ENCODE measurements at regions not wholly inside any gene's neighbourhood (a gene's known extent, or its start where the extent isn't known, plus 50 kb on each side); places are given as distances from the start of the nearest gene placed in this dataset.

DNA sequence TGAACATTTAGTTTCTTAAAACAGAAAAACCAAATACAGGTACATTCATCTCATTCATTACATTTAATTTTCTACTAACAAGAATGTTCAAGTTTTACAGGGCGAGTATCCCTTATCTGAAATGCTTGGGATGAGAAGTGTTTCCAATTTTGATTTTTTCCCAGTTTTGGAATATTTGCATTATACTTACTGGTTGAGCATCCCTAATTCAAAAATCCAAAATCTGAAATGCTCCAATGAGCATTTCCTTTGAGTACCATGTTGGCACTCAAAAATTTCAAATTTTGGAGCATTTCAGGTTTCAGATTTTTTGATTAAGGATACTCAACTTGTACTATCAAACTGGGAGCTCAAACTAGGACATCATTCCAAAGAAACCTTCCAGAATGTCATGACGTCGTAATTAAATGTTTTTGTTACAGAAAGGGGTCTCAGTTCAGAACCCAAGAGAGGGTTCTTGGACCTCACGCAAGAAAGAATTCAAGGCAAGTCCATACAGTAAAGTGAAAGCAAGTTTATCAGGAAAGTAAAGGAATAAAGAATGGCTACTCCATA lies 90.8 kb upstream of the PIK3CG start:
- TF ChIP-seq, protein P1, sequence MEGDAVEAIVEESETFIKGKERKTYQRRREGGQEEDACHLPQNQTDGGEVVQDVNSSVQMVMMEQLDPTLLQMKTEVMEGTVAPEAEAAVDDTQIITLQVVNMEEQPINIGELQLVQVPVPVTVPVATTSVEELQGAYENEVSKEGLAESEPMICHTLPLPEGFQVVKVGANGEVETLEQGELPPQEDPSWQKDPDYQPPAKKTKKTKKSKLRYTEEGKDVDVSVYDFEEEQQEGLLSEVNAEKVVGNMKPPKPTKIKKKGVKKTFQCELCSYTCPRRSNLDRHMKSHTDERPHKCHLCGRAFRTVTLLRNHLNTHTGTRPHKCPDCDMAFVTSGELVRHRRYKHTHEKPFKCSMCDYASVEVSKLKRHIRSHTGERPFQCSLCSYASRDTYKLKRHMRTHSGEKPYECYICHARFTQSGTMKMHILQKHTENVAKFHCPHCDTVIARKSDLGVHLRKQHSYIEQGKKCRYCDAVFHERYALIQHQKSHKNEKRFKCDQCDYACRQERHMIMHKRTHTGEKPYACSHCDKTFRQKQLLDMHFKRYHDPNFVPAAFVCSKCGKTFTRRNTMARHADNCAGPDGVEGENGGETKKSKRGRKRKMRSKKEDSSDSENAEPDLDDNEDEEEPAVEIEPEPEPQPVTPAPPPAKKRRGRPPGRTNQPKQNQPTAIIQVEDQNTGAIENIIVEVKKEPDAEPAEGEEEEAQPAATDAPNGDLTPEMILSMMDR (IDR thresholded peaks at IDR 0.05) = no peak
- Mint-ChIP-seq H3K27me3 (ENCODE audit: low read depth) (no peaks in the 10 kb centered on the region), H3K36me3 (ENCODE audit: low read depth) (no peaks in the 10 kb centered on the region), H3K4me1 (ENCODE audit: low read depth) (peaks cover 55% of the 10 kb centered on the region), H3K27ac (ENCODE audit: unreplicated experiment) (no peak overlapping the region), H3K9me3 (ENCODE audit: low read depth) (no peaks in the 10 kb centered on the region), H3K4me3 (ENCODE audit: unreplicated experiment) (no peak overlapping the region)
- DNase-seq (ENCODE audit: low spot score) = no peak

DNA sequence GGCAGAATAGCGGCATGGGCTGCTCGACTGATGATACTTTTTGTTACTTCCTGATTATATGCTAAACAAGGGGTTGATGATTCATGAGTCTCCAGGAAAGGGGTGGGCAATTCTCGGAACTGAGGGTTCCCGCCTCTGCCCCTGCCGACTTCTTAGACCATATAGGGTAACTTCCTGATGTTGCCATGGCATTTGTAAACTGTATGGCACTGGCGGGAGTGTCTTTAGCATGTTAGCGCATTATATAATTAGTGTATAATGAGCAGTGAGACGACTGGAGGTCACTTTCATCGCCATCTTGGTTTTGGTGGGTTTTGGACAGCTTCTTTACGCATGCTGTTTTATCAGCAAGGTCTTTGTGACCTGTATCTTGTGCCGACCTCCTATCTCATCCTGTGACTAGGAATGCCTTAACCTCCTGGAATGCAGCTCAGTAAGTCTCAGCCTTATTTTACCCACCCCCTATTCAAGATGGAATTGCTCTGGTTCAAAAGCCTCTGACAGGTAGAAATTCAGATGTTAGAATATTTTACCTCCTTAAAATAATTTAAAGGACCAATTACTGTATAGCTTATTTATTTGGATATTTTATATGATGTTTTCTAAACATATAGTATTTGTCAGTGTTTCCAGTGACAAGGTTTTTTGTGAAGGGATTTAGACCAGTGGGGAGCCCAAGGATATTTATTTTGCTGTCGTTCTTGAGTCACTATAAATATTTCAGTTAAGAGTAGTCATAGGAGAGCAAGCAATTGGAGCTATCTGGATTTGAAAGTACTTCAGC lies 90.1 kb upstream of the PIK3CG start:
- Mint-ChIP-seq H3K4me1 (ENCODE audit: low read depth) (peaks cover 55% of the 10 kb centered on the region), H3K27me3 (ENCODE audit: low read depth) (no peaks in the 10 kb centered on the region), H3K9me3 (ENCODE audit: low read depth) (no peaks in the 10 kb centered on the region), H3K27ac (ENCODE audit: unreplicated experiment) (peak overlapping the region; percentile 85), H3K4me3 (ENCODE audit: unreplicated experiment) (no peak overlapping the region), H3K36me3 (ENCODE audit: low read depth) (no peaks in the 10 kb centered on the region)
- DNase-seq (ENCODE audit: low spot score) = no peak
- TF ChIP-seq, protein P1 (IDR thresholded peaks at IDR 0.05) = no peak

DNA sequence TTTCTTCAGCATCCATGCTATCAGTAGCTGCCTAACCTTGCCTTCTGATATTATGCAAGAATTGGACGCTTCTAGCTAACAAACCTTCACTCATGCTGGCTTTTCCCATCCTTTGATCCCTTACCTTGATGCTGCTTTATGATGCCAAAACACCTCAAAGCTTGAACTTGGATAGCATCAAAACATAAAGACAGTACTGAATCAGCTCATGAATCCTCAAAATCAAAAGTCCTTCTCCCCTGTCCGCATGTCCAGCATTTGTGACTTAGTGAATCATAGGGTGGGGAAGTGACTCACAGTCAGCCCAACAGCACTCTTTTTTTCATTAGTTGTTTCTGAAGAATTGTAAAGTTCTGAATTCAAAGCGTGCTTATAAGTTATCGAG lies 89.5 kb upstream of the PIK3CG start:
- H3K4me3 Mint-ChIP-seq (ENCODE audit: unreplicated experiment) = peak overlapping the region; percentile 33
- H3K27ac Mint-ChIP-seq (ENCODE audit: unreplicated experiment) = peak overlapping the region; percentile 85
- DNase-seq (ENCODE audit: low spot score) = no peak
- no peaks in the 10 kb centered on the region for H3K36me3 Mint-ChIP-seq (ENCODE audit: low read depth)
- H3K9me3 Mint-ChIP-seq (ENCODE audit: low read depth) = no peaks in the 10 kb centered on the region
- no peaks in the 10 kb centered on the region for H3K27me3 Mint-ChIP-seq (ENCODE audit: low read depth)
- TF ChIP-seq, protein P1 (IDR thresholded peaks at IDR 0.05) = no peak
- peaks cover 49% of the 10 kb centered on the region for H3K4me1 Mint-ChIP-seq (ENCODE audit: low read depth)

DNA sequence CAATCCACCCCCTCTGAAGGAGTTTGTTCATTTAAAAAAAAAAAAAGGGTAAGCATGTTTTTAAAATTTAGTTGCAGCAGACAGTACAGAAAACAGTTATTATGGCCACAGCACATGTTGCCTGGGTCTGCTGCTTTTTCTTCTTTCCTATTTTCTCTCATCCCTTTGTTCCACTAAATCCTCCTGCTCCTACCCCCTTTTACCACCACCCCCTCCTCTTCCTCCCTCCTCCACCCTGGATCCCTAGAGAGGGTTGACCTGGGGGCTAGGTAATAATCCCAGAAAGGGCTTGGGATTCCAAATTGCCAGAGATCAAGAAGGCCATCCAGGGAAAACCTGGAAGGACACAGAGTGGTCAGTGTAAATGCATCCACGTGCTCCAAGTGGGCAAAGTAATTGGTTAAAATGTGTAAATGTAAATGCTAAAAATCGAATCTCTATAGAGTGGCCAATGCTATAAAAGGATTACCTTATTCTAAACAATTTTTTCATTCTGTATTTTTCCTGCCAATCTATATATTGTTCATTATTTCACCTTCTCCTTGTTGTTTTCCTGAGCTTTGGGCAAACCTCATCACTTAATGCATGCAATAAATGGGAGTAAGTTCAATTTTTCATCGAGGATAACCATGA lies 89.0 kb upstream of the PIK3CG start:
- DNase-seq (ENCODE audit: low spot score) = no peak
- Mint-ChIP-seq H3K4me1 (ENCODE audit: low read depth) (peaks cover 47% of the 10 kb centered on the region), H3K9me3 (ENCODE audit: low read depth) (no peaks in the 10 kb centered on the region), H3K36me3 (ENCODE audit: low read depth) (no peaks in the 10 kb centered on the region), H3K27ac (ENCODE audit: unreplicated experiment) (peak overlapping the region; percentile 85), H3K4me3 (ENCODE audit: unreplicated experiment) (peak overlapping the region; percentile 33), H3K27me3 (ENCODE audit: low read depth) (no peaks in the 10 kb centered on the region)
- TF ChIP-seq, protein P1 (IDR thresholded peaks at IDR 0.05) = no peak

DNA sequence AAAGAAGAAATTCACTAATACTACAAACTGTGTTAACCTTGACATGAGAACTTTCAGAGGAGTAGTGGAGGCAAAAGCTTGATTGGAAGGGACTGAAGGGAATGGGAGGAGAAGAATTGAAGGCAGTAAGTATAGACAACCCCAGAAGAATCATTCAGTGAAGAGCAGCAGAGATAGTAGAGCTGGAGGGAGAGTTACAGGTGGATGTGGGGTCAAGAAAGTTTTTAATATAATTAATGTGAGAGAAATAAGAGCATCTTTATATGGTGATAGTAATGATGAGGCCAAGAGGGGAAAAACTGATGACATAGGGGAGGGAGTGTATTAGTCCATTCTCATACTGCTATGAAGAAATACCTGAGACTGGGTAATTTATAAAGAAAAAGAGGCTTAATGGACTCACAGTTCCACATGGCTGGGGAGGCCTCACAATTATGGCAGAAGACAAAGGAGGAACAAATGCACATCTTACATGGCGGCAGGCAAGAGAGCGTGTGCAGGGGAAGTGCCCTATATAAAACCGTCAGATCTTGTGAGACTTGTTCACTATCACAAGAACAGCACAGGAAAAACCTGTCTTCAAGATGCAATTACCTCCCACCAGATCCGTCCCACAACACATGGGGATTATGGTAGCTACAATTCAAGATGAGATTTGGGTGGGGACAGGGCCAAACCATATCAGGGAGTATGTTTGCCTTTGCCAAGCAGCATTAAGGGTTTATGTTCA lies 88.3 kb upstream of the PIK3CG start:
- no peak overlapping the region for H3K27ac Mint-ChIP-seq (ENCODE audit: unreplicated experiment)
- no peaks in the 10 kb centered on the region for H3K27me3 Mint-ChIP-seq (ENCODE audit: low read depth)
- H3K4me3 Mint-ChIP-seq (ENCODE audit: unreplicated experiment) = no peak overlapping the region
- no peak for DNase-seq (ENCODE audit: low spot score)
- no peaks in the 10 kb centered on the region for H3K36me3 Mint-ChIP-seq (ENCODE audit: low read depth)
- H3K9me3 Mint-ChIP-seq (ENCODE audit: low read depth) = no peaks in the 10 kb centered on the region
- peaks cover 47% of the 10 kb centered on the region for H3K4me1 Mint-ChIP-seq (ENCODE audit: low read depth)
- TF ChIP-seq, protein P1 (IDR thresholded peaks at IDR 0.05) = no peak

Data from chondrocyte (in vitro differentiated cells).